HG03558 (cell line): ENCODE measurements at regions not wholly inside any gene's neighbourhood (a gene's known extent, or its start where the extent isn't known, plus 50 kb on each side); places are given as distances from the start of the nearest gene placed in this dataset.
A peak's percentile ranks its signal among the peaks of the same experiment; 100 is the strongest.

Experiments
- ATAC-seq: cut with Tn5 transposase; IDR thresholded peaks from one replicate; pipeline ENCODE4 v1.9.1; 2021; ENCODE audit warnings: moderate number of reproducible peaks; ENCODE audit not compliant: unreplicated experiment; ENCODE audit errors: extremely low read depth

- no peak for ATAC-seq
Measured at GRCh38 chr7:50178166-50178565, 85.1 kb upstream of the ZPBP start.

- no peak for ATAC-seq
Measured at GRCh38 chr7:50174948-50175347, 81.9 kb upstream of the ZPBP start.

- ATAC-seq, result no peak
Measured at GRCh38 chr7:50166997-50167965, 74.2 kb upstream of the ZPBP start.

GRCh38 chr7:50164559-50165170, 71.6 kb upstream of the ZPBP start:
- ATAC-seq, result no peak

GRCh38 chr7:50160206-50160605, 67.2 kb upstream of the ZPBP start:
- ATAC-seq, result no peak

GRCh38 chr7:50159154-50159553, 66.1 kb upstream of the ZPBP start:
- no peak for ATAC-seq

GRCh38 chr7:50156706-50157105, 63.7 kb upstream of the ZPBP start:
- no peak for ATAC-seq

GRCh38 chr7:50156163-50156562, 63.1 kb upstream of the ZPBP start:
- ATAC-seq, result no peak

- ATAC-seq, result no peak
Measured at GRCh38 chr7:50155755-50156154, 62.7 kb upstream of the ZPBP start.

GRCh38 chr7:50153995-50154394, 60.9 kb upstream of the ZPBP start:
- no peak for ATAC-seq

GRCh38 chr7:50153148-50153547, 60.1 kb upstream of the ZPBP start:
- ATAC-seq, result no peak

- no peak for ATAC-seq
Measured at GRCh38 chr7:50152486-50152885, 59.4 kb upstream of the ZPBP start.

- no peak for ATAC-seq
Measured at GRCh38 chr7:50151661-50152060, 58.6 kb upstream of the ZPBP start.

- no peak for ATAC-seq
Measured at GRCh38 chr7:50151001-50151400, 58.0 kb upstream of the ZPBP start.

- ATAC-seq, result no peak
Measured at GRCh38 chr7:50149369-50149768, 56.3 kb upstream of the ZPBP start.

- ATAC-seq, result peak; percentile 41
Measured at GRCh38 chr7:50147951-50148808, 55.1 kb upstream of the ZPBP start.

GRCh38 chr7:50146692-50147091, 53.6 kb upstream of the ZPBP start:
- ATAC-seq, result no peak

GRCh38 chr7:50145801-50146338, 52.8 kb upstream of the ZPBP start:
- ATAC-seq, result no peak

GRCh38 chr7:50145226-50145625, 52.2 kb upstream of the ZPBP start:
- no peak for ATAC-seq
